ENCODE measurements at regions not wholly inside any gene's neighbourhood (a gene's known extent, or its start where the extent isn't known, plus 50 kb on each side); places are given as distances from the start of the nearest gene placed in this dataset.

DNA sequence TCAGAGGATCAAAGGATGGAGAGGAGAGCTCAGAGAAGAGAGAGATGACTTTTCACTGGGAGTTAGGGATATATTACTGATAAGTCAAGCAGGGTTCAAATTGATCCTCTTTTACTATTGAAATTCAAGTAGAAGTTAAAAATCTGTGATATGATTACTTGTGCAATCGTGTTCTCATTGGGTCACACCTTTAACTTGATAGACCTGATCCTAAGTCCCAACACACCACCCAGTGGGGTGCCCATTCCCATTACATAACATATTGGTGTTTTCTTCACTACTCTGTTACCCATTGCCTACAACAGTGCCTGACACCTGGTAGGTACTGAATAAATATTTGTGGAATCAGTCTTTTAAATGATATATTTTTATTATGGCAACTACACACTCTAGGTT is 66.4 kb upstream of the PICALM start:
- Mint-ChIP-seq H3K4me3 (no peak overlapping the region), H3K27me3 (ENCODE audit: insufficient read depth, low read depth) (no peaks in the 10 kb centered on the region), H3K36me3 (no peaks in the 10 kb centered on the region), H3K27ac (no peak overlapping the region), H3K9me3 (no peaks in the 10 kb centered on the region), H3K4me1 (no peaks in the 10 kb centered on the region)
- no peaks in the 10 kb centered on the region for H3K79me2 ChIP-seq (ENCODE audit: low read depth)
- H3K27me3 ChIP-seq, result no peaks in the 10 kb centered on the region
- H4K20me1 ChIP-seq (ENCODE audit: low read depth), result no peaks in the 10 kb centered on the region
- TF ChIP-seq CTCF (IDR thresholded peaks at IDR 0.05) (no peak), EZH2 (IDR thresholded peaks at IDR 0.05) (no peak), EZH2phosphoT487 (IDR thresholded peaks at IDR 0.05) (no peak)
- no peaks in the 10 kb centered on the region for H3F3A ChIP-seq (ENCODE audit: low read depth)
- no peak overlapping the region for H3K9ac ChIP-seq
- H3K36me3 ChIP-seq, result no peaks in the 10 kb centered on the region
- no peak overlapping the region for H3K4me3 ChIP-seq
- no peak for DNase-seq (ENCODE audit: low spot score)
- H3K27ac ChIP-seq, result no peak overlapping the region
- no peaks in the 10 kb centered on the region for H3K4me1 ChIP-seq
- no peak overlapping the region for H3K4me2 ChIP-seq
- H3K9me3 ChIP-seq (ENCODE audit: low read depth), result no peaks in the 10 kb centered on the region
- H2AFZ ChIP-seq (replicated peaks), result no peak overlapping the region

GRCh38 chr11:86134580-86135318 is 65.9 kb upstream of the PICALM start:
- no peaks in the 10 kb centered on the region for H3K9me3 ChIP-seq (ENCODE audit: low read depth)

GRCh38 chr11:86132667-86133249 is 63.9 kb upstream of the PICALM start:
- H3K36me3 ChIP-seq, result no peaks in the 10 kb centered on the region
- H3K9ac ChIP-seq, result no peak overlapping the region
- no peaks in the 10 kb centered on the region for H3K27me3 ChIP-seq
- H3K4me3 ChIP-seq, result no peak overlapping the region
- H4K20me1 ChIP-seq (ENCODE audit: low read depth), result no peaks in the 10 kb centered on the region
- no peak for DNase-seq (ENCODE audit: low spot score)
- H3K27ac Mint-ChIP-seq, result no peak overlapping the region
- H3K79me2 ChIP-seq (ENCODE audit: low read depth), result no peaks in the 10 kb centered on the region
- H3K27me3 Mint-ChIP-seq (ENCODE audit: insufficient read depth, low read depth), result no peaks in the 10 kb centered on the region
- H3K4me1 Mint-ChIP-seq, result no peaks in the 10 kb centered on the region
- H3K9me3 Mint-ChIP-seq, result no peaks in the 10 kb centered on the region
- no peaks in the 10 kb centered on the region for H3K36me3 Mint-ChIP-seq
- no peak overlapping the region for H2AFZ ChIP-seq (replicated peaks)
- no peaks in the 10 kb centered on the region for H3K4me1 ChIP-seq
- H3K4me2 ChIP-seq, result no peak overlapping the region
- no peak overlapping the region for H3K27ac ChIP-seq
- no peak overlapping the region for H3K4me3 Mint-ChIP-seq
- TF ChIP-seq EZH2 (IDR thresholded peaks at IDR 0.05) (no peak), EZH2phosphoT487 (IDR thresholded peaks at IDR 0.05) (no peak), CTCF (IDR thresholded peaks at IDR 0.05) (no peak)
- no peaks in the 10 kb centered on the region for H3K9me3 ChIP-seq (ENCODE audit: low read depth)
- H3F3A ChIP-seq (ENCODE audit: low read depth), result no peaks in the 10 kb centered on the region

More at GRCh38 chr11:86134580-86135318, 65.9 kb upstream of the PICALM start:
- no peak overlapping the region for H3K4me2 ChIP-seq
- no peak for DNase-seq (ENCODE audit: low spot score)
- no peaks in the 10 kb centered on the region for H3K4me1 ChIP-seq
- H3K4me3 Mint-ChIP-seq, result no peak overlapping the region
- H4K20me1 ChIP-seq (ENCODE audit: low read depth), result no peaks in the 10 kb centered on the region
- H3K27ac Mint-ChIP-seq, result no peak overlapping the region
- no peaks in the 10 kb centered on the region for H3K27me3 Mint-ChIP-seq (ENCODE audit: insufficient read depth, low read depth)
- no peak overlapping the region for H3K27ac ChIP-seq
- no peaks in the 10 kb centered on the region for H3K36me3 ChIP-seq
- no peaks in the 10 kb centered on the region for H3K79me2 ChIP-seq (ENCODE audit: low read depth)
- no peak overlapping the region for H3K4me3 ChIP-seq
- no peaks in the 10 kb centered on the region for H3K4me1 Mint-ChIP-seq
- H3F3A ChIP-seq (ENCODE audit: low read depth), result no peaks in the 10 kb centered on the region
- H3K9me3 Mint-ChIP-seq, result no peaks in the 10 kb centered on the region
- no peaks in the 10 kb centered on the region for H3K36me3 Mint-ChIP-seq
- H3K9ac ChIP-seq, result no peak overlapping the region
- no peaks in the 10 kb centered on the region for H3K27me3 ChIP-seq
- H2AFZ ChIP-seq (replicated peaks), result no peak overlapping the region
- no peak for TF ChIP-seq EZH2phosphoT487 (IDR thresholded peaks at IDR 0.05)
- TF ChIP-seq EZH2 (IDR thresholded peaks at IDR 0.05), result no peak
- no peak for TF ChIP-seq CTCF (IDR thresholded peaks at IDR 0.05)

All from neural progenitor cell (in vitro differentiated cells).